ENCODE measurements at regions not wholly inside any gene's neighbourhood (a gene's known extent, or its start where the extent isn't known, plus 50 kb on each side); places are given as distances from the start of the nearest gene placed in this dataset.

DNA sequence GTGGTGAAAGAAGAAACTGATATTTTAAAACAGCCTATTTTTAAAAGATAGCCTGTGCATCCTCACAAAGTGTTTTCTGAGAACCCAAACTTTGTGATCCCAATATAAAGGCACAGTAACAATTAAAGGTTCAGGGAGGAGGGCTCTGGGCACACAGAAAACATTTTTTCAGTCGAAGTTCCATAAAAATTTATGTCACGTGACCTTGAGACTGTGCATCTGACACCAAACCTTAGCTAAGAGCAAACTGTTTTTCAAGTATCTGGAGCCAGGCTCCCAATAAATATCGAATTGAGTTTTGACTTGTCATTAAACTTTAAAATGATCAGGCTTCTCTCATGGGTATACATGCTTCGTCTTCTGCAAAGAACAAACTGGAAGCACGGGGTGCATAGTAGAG, 177.9 kb downstream of the BEND2 start:
- TF ChIP-seq CTCF (IDR thresholded peaks at IDR 0.05; ENCODE audit: poor library complexity) (no peak), EZH2phosphoT487 (IDR thresholded peaks at IDR 0.05; ENCODE audit: low read depth, severe bottlenecking, unreplicated experiment) (no peak)

Measured in hepatocyte (in vitro differentiated cells).